GM12872 (cell line): ENCODE measurements at regions not wholly inside any gene's neighbourhood (a gene's known extent, or its start where the extent isn't known, plus 50 kb on each side); places are given as distances from the start of the nearest gene placed in this dataset.

Experiments used
- TF ChIP-seq, protein P1 (sequence below): IDR thresholded peaks from 3 replicates; pipeline ENCODE4 v1.5.1; 2011; ENCODE audit warnings: low read depth, mild to moderate bottlenecking, low read length, moderate library complexity; ENCODE audit not compliant: insufficient read depth

DNA sequence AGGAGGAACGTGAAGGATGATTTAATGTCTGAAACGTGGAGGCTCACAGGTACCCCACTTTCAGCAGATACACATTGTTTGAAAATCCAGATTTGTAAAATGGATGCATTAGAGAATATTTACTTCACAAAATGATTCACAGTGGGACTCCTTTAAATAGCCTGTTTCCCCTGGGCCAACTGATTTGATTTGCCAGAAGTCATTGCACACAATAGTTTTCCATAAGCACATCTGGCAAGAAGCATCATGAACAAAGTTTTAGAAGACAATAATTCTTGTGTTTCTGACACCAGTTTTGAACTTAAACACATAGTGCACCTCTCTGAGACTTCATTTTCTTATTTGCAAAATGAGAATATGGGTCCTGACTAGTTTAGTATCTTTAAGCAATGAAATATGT lies 451.4 kb upstream of the SLC14A2 start:
- TF ChIP-seq, protein P1, sequence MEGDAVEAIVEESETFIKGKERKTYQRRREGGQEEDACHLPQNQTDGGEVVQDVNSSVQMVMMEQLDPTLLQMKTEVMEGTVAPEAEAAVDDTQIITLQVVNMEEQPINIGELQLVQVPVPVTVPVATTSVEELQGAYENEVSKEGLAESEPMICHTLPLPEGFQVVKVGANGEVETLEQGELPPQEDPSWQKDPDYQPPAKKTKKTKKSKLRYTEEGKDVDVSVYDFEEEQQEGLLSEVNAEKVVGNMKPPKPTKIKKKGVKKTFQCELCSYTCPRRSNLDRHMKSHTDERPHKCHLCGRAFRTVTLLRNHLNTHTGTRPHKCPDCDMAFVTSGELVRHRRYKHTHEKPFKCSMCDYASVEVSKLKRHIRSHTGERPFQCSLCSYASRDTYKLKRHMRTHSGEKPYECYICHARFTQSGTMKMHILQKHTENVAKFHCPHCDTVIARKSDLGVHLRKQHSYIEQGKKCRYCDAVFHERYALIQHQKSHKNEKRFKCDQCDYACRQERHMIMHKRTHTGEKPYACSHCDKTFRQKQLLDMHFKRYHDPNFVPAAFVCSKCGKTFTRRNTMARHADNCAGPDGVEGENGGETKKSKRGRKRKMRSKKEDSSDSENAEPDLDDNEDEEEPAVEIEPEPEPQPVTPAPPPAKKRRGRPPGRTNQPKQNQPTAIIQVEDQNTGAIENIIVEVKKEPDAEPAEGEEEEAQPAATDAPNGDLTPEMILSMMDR: no peak

DNA sequence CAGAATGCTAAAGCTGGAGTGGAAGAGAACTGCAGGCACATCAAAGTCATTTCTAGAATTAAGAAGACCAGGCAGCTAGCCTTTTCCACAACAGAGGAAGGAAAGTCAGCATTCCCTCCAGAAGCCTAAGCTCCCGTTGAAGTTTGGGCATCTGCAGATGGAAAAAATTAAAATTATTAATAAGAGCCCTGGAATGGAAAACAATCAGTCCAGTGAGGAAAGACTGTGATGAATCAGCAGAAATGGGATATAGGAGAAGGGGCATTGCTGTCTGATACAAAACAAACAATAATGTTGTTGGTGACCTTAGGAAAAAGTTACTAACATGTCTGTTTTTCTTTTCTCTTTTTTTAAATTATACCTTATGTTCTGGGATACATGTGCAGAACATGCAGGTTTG lies 450.7 kb upstream of the SLC14A2 start:
- TF ChIP-seq, protein P1: no peak

DNA sequence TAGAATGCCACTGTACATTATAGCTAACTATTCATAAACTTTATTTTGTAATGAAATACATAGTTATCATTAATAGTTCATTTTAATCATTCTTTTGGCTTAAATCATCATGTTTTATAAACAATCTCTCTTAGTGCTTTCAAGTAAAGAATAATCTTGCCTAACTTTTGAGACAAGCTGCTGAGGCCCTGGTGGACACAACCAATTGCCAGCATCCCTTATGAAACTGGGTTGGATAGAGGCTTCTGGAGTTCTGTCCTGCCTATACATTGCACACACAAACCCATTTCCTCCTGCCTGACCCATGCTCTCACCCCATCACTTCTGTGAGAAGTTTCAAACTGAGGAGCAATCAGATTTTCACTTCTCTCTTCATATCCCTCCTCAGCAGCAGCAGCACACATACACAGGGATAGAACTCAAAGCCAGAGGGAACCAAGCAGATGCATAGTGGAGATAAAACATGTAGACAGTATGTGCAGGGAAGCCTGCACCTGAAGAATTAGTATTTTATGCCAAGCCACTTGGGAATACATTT lies 450.0 kb upstream of the SLC14A2 start:
- TF ChIP-seq, protein P1: no peak

DNA sequence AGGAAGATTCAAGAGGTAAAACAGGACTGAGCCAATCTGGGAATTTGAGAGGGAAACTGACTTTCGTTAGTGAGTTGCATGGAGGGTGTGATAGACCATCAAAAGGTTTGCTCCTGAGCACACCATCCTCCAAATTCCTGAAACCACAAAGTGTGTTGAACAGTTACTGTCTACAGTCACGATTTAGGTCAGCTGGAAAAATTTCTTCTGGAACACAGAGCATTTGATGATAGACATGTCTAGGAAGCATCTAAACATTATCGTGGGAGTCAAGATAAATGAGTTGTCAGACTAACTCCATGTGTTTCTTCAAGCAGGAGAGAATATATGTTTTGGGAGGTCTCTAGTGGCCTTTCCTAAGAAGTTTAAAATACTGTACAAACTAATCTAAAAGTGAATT lies 449.4 kb upstream of the SLC14A2 start:
- TF ChIP-seq, protein P1: no peak

DNA sequence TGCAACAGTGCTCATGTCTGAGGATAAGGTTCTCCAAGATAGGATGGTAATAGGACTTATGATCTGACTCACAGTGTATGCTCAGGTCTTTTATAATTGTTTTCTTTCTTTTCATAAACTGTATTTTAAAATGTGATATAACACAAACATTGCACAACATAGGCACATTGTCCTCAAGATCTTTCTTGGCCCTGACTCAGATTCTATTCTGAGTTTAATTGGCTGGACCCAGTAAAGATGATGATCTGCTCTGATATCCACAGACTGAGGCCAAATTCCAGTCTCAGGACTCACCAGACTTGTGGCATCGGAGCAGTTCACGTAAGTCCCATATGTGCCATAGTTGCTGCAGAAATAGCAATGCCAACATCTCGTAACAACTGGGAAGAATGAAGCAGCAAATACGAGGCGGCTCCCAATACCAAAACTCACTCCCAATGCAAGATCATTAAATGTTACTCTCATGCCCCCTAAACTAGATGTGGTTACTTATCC lies 448.9 kb upstream of the SLC14A2 start:
- TF ChIP-seq, protein P1: no peak

DNA sequence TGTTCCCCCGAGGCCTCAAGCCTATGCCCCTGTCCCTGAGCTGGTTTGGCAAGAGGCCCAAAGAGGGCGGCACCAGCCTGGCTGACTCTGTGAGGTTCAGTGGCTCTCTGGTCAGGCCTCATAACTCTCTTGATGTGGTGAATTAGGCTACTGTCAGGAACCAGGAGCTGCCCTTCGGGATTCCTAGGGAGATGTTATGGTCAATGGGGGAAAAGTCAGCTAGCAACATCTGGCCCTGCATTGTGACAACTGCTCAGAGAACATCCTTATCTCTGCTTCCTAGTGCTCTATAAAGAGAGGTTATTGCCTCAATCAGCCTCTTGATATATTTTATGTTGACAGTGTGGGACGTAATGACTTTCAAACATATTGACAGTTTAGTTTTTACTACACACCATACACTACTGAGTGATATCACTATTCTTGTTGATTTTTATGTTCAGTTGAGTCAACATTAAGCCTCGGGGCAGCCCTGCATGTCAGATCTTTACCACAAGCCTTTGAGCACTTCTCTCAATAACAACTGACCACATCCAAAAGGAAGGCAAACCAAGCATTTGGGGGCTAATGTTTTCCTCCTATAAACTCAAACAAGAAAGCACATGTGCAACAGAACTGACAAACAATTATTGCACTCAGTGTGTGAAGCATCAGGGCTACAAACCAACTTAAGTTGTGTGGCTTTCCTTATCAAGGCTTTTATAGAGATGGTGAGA lies 448.3 kb upstream of the SLC14A2 start:
- TF ChIP-seq, protein P1: no peak

DNA sequence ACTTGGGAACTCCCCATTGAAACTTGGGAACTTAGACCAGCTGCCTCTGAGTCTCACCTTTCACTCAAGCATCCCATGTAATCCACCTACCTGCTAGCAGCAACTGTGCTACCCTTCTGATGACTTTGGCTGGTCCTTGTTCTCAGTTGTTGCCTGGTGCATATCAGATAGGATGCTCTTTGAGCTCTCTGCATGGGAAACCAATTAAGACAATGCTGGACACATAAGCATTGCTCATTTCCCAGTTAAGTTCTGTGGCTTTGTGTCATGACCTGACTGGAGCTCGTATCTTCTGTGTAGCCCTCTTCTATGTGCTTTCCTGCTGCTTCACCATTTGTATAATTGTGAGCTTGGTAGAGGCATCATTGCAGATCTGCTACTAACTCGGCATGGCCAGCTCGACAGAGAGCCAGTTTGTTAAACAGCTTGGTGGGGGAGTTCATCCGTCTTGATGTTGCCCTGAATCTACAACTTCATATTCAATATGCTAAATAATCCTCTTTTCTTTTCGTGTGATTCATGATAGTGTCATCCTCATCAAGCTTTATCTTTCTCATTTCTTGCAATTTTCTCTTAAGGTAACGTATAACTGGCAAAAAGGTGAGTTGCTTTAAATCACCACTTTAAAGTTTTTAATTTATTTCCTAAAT lies 447.5 kb upstream of the SLC14A2 start:
- TF ChIP-seq, protein P1: no peak
